D721Med (cell line): ENCODE measurements at regions not wholly inside any gene's neighbourhood (a gene's known extent, or its start where the extent isn't known, plus 50 kb on each side); places are given as distances from the start of the nearest gene placed in this dataset.

Experiments used
- DNase-seq: peaks from one replicate; pipeline ENCODE4 v3.0.0; 2011; ENCODE audit warnings: low spot score; ENCODE audit not compliant: insufficient read length
- FAIRE-seq: peaks from 2 replicates; lab custom pipeline; 2011; peaks lifted over from hg19 to GRCh38; lab: Jason Lieb, UNC
- CTCF ChIP-seq: IDR thresholded peaks from 2 replicates; pipeline ENCODE4 v1.5.1; 2012; ENCODE audit warnings: mild to moderate bottlenecking, control low read depth; ENCODE audit not compliant: insufficient read depth; ENCODE audit errors: missing control alignments

GRCh38 chr3:146655333-146655996 lies 50.3 kb upstream of the PLSCR5 start:
- DNase-seq (no peak), FAIRE-seq (no peak)
- no peak for TF ChIP-seq CTCF
